ENCODE measurements at regions not wholly inside any gene's neighbourhood (a gene's known extent, or its start where the extent isn't known, plus 50 kb on each side); places are given as distances from the start of the nearest gene placed in this dataset.

- DNase-seq (ENCODE audit: low read depth, low spot score), result no peak
These were observed 995.7 kb downstream of the TYW1 start for GRCh38 chr7:67992287-67992686.

GRCh38 chr7:68005992-68006391 lies 1009.4 kb downstream of the TYW1 start:
- no peak for DNase-seq (ENCODE audit: low read depth, low spot score)

GRCh38 chr7:68006619-68007018 lies 1010.0 kb downstream of the TYW1 start:
- DNase-seq (ENCODE audit: low read depth, low spot score), result no peak

GRCh38 chr7:68009716-68010115 lies 1013.1 kb downstream of the TYW1 start:
- DNase-seq (ENCODE audit: low read depth, low spot score), result no peak

- no peak for DNase-seq (ENCODE audit: low read depth, low spot score)
These were observed 1017.6 kb downstream of the TYW1 start for GRCh38 chr7:68014031-68014736.

- no peak for DNase-seq (ENCODE audit: low read depth, low spot score)
These were observed 1018.7 kb downstream of the TYW1 start for GRCh38 chr7:68015122-68015977.

GRCh38 chr7:68015978-68016532 lies 1019.4 kb downstream of the TYW1 start:
- no peak for DNase-seq (ENCODE audit: low read depth, low spot score)

- no peak for DNase-seq (ENCODE audit: low read depth, low spot score)
These were observed 1023.5 kb downstream of the TYW1 start for GRCh38 chr7:68020102-68020501.

GRCh38 chr7:68025369-68025768 lies 1028.7 kb downstream of the TYW1 start:
- no peak for DNase-seq (ENCODE audit: low read depth, low spot score)

- no peak for DNase-seq (ENCODE audit: low read depth, low spot score)
These were observed 1033.9 kb downstream of the TYW1 start for GRCh38 chr7:68030530-68030929.

GRCh38 chr7:68031180-68031943 lies 1034.7 kb downstream of the TYW1 start:
- no peak for DNase-seq (ENCODE audit: low read depth, low spot score)

GRCh38 chr7:68038621-68039314 lies 1042.1 kb downstream of the TYW1 start:
- DNase-seq (ENCODE audit: low read depth, low spot score), result no peak

GRCh38 chr7:68041554-68041953 lies 1044.9 kb downstream of the TYW1 start:
- no peak for DNase-seq (ENCODE audit: low read depth, low spot score)

GRCh38 chr7:68043546-68043945 lies 1046.9 kb downstream of the TYW1 start:
- no peak for DNase-seq (ENCODE audit: low read depth, low spot score)

GRCh38 chr7:68050627-68051026 lies 1054.0 kb downstream of the TYW1 start:
- no peak for DNase-seq (ENCODE audit: low read depth, low spot score)

- no peak for DNase-seq (ENCODE audit: low read depth, low spot score)
These were observed 1061.4 kb downstream of the TYW1 start for GRCh38 chr7:68058014-68058413.

GRCh38 chr7:68063171-68063570 lies 1066.5 kb downstream of the TYW1 start:
- DNase-seq (ENCODE audit: low read depth, low spot score), result no peak

GRCh38 chr7:68065581-68065980 lies 1068.9 kb downstream of the TYW1 start:
- DNase-seq (ENCODE audit: low read depth, low spot score), result no peak

- DNase-seq (ENCODE audit: low read depth, low spot score), result no peak
These were observed 1071.2 kb downstream of the TYW1 start for GRCh38 chr7:68067845-68068244.

- no peak for DNase-seq (ENCODE audit: low read depth, low spot score)
These were observed 1074.4 kb downstream of the TYW1 start for GRCh38 chr7:68070992-68071391.

- DNase-seq (ENCODE audit: low read depth, low spot score), result no peak
These were observed 1077.1 kb downstream of the TYW1 start for GRCh38 chr7:68073701-68074100.

All from activated naive CD8-positive, alpha-beta T cell treated with anti-CD3 and anti-CD28 coated beads, Interleukin-2, amount 50 U/mL, for 16 hours (primary cell).